ENCODE measurements at regions not wholly inside any gene's neighbourhood (a gene's known extent, or its start where the extent isn't known, plus 50 kb on each side); places are given as distances from the start of the nearest gene placed in this dataset.
"Not testable (repeated sequence)": the region's sequence is repeated elsewhere in the genome, so short reads cannot be mapped to it uniquely, and the experiment has no call there.

DNA sequence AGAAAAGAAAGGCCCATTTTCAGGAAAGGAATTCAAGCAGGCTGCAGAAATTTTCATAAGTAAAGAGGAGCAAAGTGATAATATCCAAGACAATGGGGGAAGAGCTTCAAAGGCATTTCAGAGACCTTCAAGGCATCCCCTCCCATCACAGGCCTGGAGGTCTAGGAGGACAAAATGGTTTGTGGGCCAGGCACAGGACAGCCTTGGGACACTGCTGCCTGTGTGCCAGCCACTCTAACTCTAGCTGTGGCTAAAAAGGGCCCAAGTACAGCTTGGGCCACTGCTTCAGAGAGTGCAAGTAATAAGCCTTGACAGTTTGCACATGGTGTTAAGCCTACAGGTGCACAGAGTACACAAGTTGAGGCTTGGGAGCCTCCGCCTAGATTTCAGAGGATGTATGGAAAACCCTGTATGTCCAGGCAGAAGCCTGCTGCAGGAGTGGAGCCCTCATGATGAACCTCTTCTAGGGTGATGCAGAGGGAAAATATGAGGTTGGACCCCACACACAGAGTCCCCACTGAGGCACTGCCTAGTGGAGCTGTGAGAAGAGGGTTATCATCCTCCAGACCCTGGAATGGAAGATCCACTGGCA is 51.8 kb upstream of the ZSWIM5 start:
- DNase-seq (ENCODE audit: low read depth in 2 of 2): no peak

DNA sequence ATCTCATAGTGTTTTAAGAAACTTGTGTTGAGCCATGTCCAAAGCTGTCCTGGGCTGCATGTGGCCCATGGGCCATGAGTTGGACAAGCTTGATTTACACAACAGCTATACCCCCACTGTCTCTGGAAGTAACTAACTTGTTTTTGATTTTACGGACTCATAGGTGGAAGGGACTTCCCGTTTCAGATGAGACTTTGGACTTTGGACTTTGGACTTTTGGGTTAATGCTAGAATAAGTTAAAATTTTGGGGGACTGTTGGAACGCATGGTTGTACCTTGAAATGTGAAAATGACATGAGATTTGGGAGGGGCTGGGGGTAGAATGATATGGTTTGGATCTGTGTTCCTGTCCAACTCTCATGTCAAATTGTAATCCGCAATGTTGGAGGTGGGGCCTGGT is 52.6 kb upstream of the ZSWIM5 start:
- no peak for DNase-seq (ENCODE audit: low read depth in 2 of 2)

DNA sequence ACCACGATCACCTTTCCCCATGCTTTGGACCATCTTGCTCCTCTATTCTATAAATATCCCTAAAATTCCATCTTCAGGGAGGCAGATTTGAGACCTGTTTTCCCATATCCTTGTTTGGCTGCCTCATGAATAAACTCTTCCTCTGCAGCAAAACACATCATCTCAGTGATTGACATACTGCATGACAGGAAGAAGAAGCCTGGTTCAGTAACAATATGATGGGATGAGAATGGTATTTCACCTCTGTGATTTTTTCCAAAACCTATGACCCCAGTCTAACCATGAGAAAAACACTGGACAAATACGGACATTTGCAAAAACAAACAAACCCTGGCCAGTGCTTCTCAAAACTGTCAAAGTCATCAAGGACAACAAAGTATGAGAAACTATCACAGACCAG is 53.8 kb upstream of the ZSWIM5 start:
- DNase-seq (ENCODE audit: low read depth in 2 of 2): peak; percentile 94 to 95

DNA sequence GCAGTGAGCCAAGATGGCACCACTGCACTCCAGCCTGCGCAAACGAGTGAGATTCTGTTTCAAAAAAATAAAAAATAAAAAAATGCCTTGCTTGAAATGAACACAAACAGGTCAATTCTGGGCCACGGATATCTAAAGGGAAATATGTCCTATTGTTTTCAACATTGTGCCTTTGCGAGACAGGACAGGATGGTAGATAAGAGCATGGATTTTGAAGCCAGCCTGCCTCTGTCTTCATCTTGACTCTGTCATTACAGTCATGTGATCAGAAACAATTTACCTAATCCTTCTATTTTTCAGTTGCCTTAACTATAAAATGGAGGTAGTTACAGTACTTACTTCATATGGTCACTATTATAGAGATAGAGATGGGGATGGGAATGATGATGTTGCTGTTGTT is 56.7 kb upstream of the ZSWIM5 start:
- DNase-seq (ENCODE audit: low read depth in 2 of 2): peak; percentile 33 to 63

- DNase-seq (ENCODE audit: low read depth in 2 of 2): no peak
These were observed 58.8 kb upstream of the ZSWIM5 start for GRCh38 chr1:45265244-45265643.

DNA sequence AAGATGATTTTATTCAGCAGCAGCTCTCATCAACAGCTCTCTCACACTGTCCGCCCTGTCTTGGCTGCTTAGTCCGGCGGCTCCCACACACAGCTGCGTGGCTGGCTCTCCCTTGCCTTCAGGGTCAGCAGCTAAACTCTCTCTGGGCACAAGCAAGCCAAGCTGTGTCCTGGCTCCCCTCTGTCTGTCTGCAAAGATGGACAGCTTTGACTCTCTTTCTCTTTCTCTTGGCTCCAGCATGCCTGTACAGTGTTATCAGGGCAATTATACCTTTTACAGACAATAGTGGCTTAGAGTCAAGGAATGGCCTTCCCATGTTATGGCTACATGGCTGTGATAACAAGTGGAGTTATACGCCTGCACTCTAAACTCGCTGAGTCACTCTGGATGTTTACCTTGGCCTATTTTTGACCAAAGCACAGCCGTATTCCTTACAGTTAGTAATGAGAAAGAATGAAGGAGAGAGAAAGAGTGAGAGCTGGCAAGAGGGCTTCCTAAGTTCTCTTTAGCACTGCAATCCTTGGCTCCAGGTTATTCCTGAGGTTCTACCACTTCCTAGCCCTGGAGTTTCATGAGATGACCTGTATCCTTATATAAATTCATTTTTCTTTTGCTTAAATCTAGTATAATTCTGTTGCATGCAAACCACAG is 59.9 kb upstream of the ZSWIM5 start:
- peak; percentile 90 to 97 for DNase-seq (ENCODE audit: low read depth in 2 of 2)

GRCh38 chr1:45268310-45268709 is 58.4 kb upstream of the HPDL start:
- DNase-seq (ENCODE audit: low read depth in 2 of 2): not testable (repeated sequence)

- not testable (repeated sequence) for DNase-seq (ENCODE audit: low read depth in 2 of 2)
These were observed 54.4 kb upstream of the HPDL start for GRCh38 chr1:45272267-45272666.

DNA sequence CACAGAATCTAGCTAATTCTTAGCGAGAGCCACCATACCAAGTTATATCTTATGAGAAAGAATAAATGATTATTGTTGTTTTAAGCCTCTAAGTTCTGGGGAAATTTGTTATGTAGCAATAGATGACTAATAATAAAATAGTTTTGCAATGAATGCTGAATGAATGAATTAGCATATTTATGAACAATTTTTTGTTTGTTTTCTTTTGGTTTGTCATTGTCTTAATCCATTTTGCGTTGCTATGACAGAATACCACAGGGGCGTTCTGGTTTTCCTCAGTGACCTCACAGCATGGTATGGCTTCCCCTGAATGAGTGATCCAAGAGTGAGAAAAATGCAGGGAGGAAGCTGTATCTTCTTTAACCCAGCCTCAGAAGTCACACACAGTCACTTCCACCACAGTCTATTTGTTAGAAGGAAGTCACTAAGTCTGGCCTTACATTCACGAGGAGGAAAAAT is 53.8 kb upstream of the HPDL start:
- DNase-seq (ENCODE audit: low read depth in 2 of 2): peak in 1 of 2 donors; percentile 70

GRCh38 chr1:45275054-45275453 is 51.6 kb upstream of the HPDL start:
- DNase-seq (ENCODE audit: low read depth in 2 of 2): no peak

All from dermis microvascular lymphatic vessel endothelial cell (primary cell).